ENCODE measurements at regions not wholly inside any gene's neighbourhood (a gene's known extent, or its start where the extent isn't known, plus 50 kb on each side); places are given as distances from the start of the nearest gene placed in this dataset.

- TF ChIP-seq CTCF (CRISPR knock-in tag; IDR thresholded peaks at IDR 0.05) = no peak
- no peak for TF ChIP-seq REXO4 (CRISPR knock-in tag; IDR thresholded peaks at IDR 0.05; ENCODE audit: borderline replicate concordance)
- no peak for TF ChIP-seq E2F1 (CRISPR knock-in tag; IDR thresholded peaks at IDR 0.05)
- TF ChIP-seq RBFOX2 (IDR thresholded peaks at IDR 0.05; ENCODE audit: low read depth, low read length) = no peak
- no peak for TF ChIP-seq PLRG1 (conservative IDR thresholded peaks at IDR 0.05)
- TF ChIP-seq ZNF563 (CRISPR knock-in tag; IDR thresholded peaks at IDR 0.05) = no peak
- TF ChIP-seq KAT7 (CRISPR knock-in tag; IDR thresholded peaks at IDR 0.05; ENCODE audit: borderline replicate concordance) = no peak
- no peak for TF ChIP-seq ZNF672 (CRISPR knock-in tag; IDR thresholded peaks at IDR 0.05)
- no peak for TF ChIP-seq CEBPB (IDR thresholded peaks at IDR 0.05; ENCODE audit: borderline replicate concordance, low read depth, low read length)
- no peak for TF ChIP-seq POLR2A (IDR thresholded peaks at IDR 0.05; ENCODE audit: insufficient read depth in 1 of 2, low read depth in 2 of 2, low read length in 2 of 2)
Observed at GRCh38 chr4:22906045-22906444, 213.3 kb downstream of the GBA3 start.

Data from HepG2 (cell line).